Esophagus squamous epithelium (tissue), 4 donors: ENCODE measurements at regions not wholly inside any gene's neighbourhood (a gene's known extent, or its start where the extent isn't known, plus 50 kb on each side); places are given as distances from the start of the nearest gene placed in this dataset.

Experiments used
- POLR2A ChIP-seq, 4 donors: fragments of 450-650 bp; IDR thresholded peaks; one replicate each; pipeline ENCODE4 v1.6.1; 2017; ENCODE audit warnings: antibody characterized with exemption in 4 of 4, mild to moderate bottlenecking in 4 of 4, moderate library complexity in 3 of 4
- TF ChIP-seq, protein P1 (sequence below), 6 experiments: fragments of 450-650 bp in 4 of 6; fragments of 200-600 bp in 2 of 6; sonication (generic) in 2 of 6; IDR thresholded peaks; one replicate each; pipeline ENCODE4 v1.5.1; 2016 to 2019; ENCODE audit warnings: antibody characterized with exemption in 6 of 6, mild to moderate bottlenecking in 4 of 6, moderate library complexity in 4 of 6

- TF ChIP-seq POLR2A (IDR thresholded peaks at IDR 0.05), result no peak
- TF ChIP-seq, protein P1, sequence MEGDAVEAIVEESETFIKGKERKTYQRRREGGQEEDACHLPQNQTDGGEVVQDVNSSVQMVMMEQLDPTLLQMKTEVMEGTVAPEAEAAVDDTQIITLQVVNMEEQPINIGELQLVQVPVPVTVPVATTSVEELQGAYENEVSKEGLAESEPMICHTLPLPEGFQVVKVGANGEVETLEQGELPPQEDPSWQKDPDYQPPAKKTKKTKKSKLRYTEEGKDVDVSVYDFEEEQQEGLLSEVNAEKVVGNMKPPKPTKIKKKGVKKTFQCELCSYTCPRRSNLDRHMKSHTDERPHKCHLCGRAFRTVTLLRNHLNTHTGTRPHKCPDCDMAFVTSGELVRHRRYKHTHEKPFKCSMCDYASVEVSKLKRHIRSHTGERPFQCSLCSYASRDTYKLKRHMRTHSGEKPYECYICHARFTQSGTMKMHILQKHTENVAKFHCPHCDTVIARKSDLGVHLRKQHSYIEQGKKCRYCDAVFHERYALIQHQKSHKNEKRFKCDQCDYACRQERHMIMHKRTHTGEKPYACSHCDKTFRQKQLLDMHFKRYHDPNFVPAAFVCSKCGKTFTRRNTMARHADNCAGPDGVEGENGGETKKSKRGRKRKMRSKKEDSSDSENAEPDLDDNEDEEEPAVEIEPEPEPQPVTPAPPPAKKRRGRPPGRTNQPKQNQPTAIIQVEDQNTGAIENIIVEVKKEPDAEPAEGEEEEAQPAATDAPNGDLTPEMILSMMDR (IDR thresholded peaks at IDR 0.05), result no peak
Observed at GRCh38 chr2:59871830-59872229, 681.6 kb downstream of the BCL11A start.
